GM12892 (cell line): ENCODE measurements at regions not wholly inside any gene's neighbourhood (a gene's known extent, or its start where the extent isn't known, plus 50 kb on each side); places are given as distances from the start of the nearest gene placed in this dataset.

Experiments used
- DNase-seq: peaks from one replicate; pipeline ENCODE4 v3.0.0; 2011; ENCODE audit not compliant: insufficient read length
- FAIRE-seq: peaks from 2 replicates; lab custom pipeline; 2011; peaks lifted over from hg19 to GRCh38; lab: Jason Lieb, UNC
- POLR2A ChIP-seq: IDR thresholded peaks from 2 replicates; pipeline ENCODE4 v1.6.1; 2011; ENCODE audit warnings: low read depth, low read length, control low read depth
- POLR2AphosphoS5 ChIP-seq: IDR thresholded peaks from 2 replicates; pipeline ENCODE4 v1.6.1; 2011; ENCODE audit warnings: low read depth, low read length, control low read depth
- TAF1 ChIP-seq: IDR thresholded peaks from 2 replicates; pipeline ENCODE4 v1.6.1; 2011; ENCODE audit warnings: low read depth, mild to moderate bottlenecking, control low read depth, low read length, borderline replicate concordance

- TF ChIP-seq TAF1 (no peak), POLR2AphosphoS5 (no peak), POLR2A (no peak)
- no peak for FAIRE-seq
- no peak for DNase-seq
Observed at GRCh38 chr19:28834996-28835395, 378.0 kb downstream of the UQCRFS1 start.

DNA sequence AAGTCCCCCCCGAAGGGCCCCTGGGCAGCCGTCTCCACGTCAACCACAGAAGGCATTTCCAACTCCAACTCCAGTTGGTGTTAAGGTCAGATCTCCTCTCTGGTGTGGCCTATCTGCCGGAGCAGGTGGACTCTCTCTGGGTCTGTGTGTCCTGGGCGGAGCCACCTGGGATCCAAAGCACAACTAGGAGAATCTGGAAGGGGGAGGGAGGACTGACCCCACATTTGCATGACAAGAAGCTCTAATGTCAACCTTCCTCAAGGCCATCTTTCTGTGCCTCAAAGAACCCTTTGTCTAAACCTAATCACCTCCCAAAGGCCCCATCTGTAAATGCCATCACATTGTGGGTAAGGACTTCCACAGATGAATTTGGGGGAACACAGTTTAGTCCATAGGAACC, 381.5 kb downstream of the UQCRFS1 start:
- FAIRE-seq (no peak), DNase-seq (no peak)
- no peak for TF ChIP-seq POLR2AphosphoS5
- no peak for TF ChIP-seq TAF1
- no peak for TF ChIP-seq POLR2A

GRCh38 chr19:28829762-28830161, 383.2 kb downstream of the UQCRFS1 start:
- TF ChIP-seq POLR2A (no peak), TAF1 (no peak), POLR2AphosphoS5 (no peak)
- no peak for FAIRE-seq
- DNase-seq: no peak

DNA sequence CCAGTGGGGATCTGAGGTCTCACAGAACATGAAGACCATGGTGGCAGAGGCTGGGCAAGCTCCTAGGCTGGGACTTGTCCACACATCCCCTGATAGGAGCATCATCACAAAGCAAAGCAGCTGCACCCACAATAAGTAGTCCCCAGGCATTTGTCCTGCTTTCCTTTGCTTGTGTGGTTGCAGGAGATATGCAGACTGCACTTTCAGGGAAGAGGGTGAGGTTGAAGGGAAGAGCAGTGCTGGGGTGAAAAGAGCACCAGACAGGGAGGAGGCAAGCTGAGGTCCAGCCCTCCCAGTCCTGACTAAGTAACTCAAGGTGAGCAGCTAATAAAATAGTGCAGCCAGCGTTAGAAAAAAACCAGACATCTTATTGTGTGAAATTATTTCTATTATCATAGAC, 383.6 kb downstream of the UQCRFS1 start:
- no peak for DNase-seq
- FAIRE-seq: no peak
- TF ChIP-seq POLR2AphosphoS5 (no peak), POLR2A (no peak), TAF1 (no peak)

DNA sequence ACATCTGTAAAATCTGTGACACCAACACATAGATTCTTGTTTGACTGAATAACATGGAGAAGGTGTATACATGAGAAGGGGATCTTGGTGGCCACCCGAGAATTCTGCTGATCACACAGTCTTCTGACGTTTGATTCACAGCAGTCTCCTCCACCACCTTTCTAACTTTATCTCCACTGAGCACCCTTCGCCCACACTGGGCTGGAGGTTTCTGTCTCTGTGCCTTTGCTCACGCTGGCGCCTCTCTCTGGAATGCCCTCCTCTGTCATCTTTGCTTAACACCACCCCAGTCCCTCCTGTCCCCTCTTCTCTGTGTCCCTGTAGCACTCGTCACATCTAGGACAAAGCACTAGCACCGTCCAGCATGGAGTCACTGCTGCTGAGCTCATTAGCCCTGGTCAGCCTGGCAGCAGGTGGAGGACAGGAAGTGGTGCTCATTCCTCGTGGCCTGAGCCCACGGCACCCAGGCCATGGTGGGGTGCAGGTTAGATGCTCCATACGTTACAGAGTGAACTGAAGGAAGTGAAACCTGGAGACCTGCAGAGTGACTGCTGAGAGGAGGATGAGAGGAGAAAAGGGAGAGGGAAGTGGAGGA, 384.6 kb downstream of the UQCRFS1 start:
- no peak for FAIRE-seq
- no peak for TF ChIP-seq POLR2AphosphoS5
- no peak for TF ChIP-seq POLR2A
- no peak for TF ChIP-seq TAF1
- DNase-seq: no peak

- FAIRE-seq (no peak), DNase-seq (no peak)
- TF ChIP-seq TAF1 (no peak), POLR2AphosphoS5 (no peak), POLR2A (no peak)
Observed at GRCh38 chr19:28827382-28827781, 385.6 kb downstream of the UQCRFS1 start.

- no peak for TF ChIP-seq TAF1
- no peak for TF ChIP-seq POLR2A
- no peak for TF ChIP-seq POLR2AphosphoS5
- DNase-seq (no peak), FAIRE-seq (no peak)
Observed at GRCh38 chr19:28823338-28823961, 389.5 kb downstream of the UQCRFS1 start.

- TF ChIP-seq TAF1 (no peak), POLR2A (no peak), POLR2AphosphoS5 (no peak)
- FAIRE-seq (no peak), DNase-seq (no peak)
Observed at GRCh38 chr19:28820289-28820688, 392.7 kb downstream of the UQCRFS1 start.

GRCh38 chr19:28815257-28815656, 397.7 kb downstream of the UQCRFS1 start:
- no peak for TF ChIP-seq POLR2AphosphoS5
- no peak for DNase-seq
- no peak for FAIRE-seq

GRCh38 chr19:28794301-28794700, 418.6 kb downstream of the UQCRFS1 start:
- FAIRE-seq: no peak
- TF ChIP-seq POLR2AphosphoS5 (no peak), POLR2A (no peak), TAF1 (no peak)
- DNase-seq: no peak

- no peak for FAIRE-seq
- TF ChIP-seq POLR2A (no peak), POLR2AphosphoS5 (no peak), TAF1 (no peak)
- no peak for DNase-seq
Observed at GRCh38 chr19:28793391-28794168, 419.4 kb downstream of the UQCRFS1 start.
